Activated CD8-positive, alpha-beta T cell treated with anti-CD3 and anti-CD28 coated beads, Interleukin-2, amount 10 ng/mL, durations not matched to agents 7 days and 5 days (primary cell): ENCODE measurements at regions not wholly inside any gene's neighbourhood (a gene's known extent, or its start where the extent isn't known, plus 50 kb on each side); places are given as distances from the start of the nearest gene placed in this dataset.

Experiments used
- ATAC-seq: fragments of 150-1000 bp; cut with Tn5 transposase; one replicate; pipeline ENCODE4 v1.10.0; 2021; ENCODE audit warnings: moderate library complexity
- CTCF ChIA-PET: fragments of 350-600 bp; sonication (Branson Sonifier 250); formaldehyde crosslinking; loops from one replicate; lab custom pipeline; 2021; ENCODE audit warnings: antibody characterized with exemption; lab: Charles Lee
- POLR2A ChIA-PET: fragments of 350-600 bp; sonication (Branson Sonifier 250); formaldehyde crosslinking; loops from one replicate; lab custom pipeline; 2021; ENCODE audit warnings: antibody characterized with exemption; lab: Charles Lee
- DNase-seq: peaks from one replicate; pipeline ENCODE4 v3.0.0-alpha.2; 2020
- H3K27ac Mint-ChIP-seq: one replicate; pipeline ENCODE4 v1.8.0; 2021; ENCODE audit warnings: mild to moderate bottlenecking, mixed read lengths
- H3K27me3 Mint-ChIP-seq: one replicate; pipeline ENCODE4 v1.8.0; 2021; ENCODE audit warnings: low read depth, mixed read lengths
- H3K36me3 Mint-ChIP-seq: one replicate; pipeline ENCODE4 v1.8.0; 2021; ENCODE audit warnings: low read depth, mixed read lengths
- H3K4me1 Mint-ChIP-seq: one replicate; pipeline ENCODE4 v1.8.0; 2021; ENCODE audit warnings: low read depth, mixed read lengths
- H3K4me3 Mint-ChIP-seq: one replicate; pipeline ENCODE4 v1.8.0; 2021; ENCODE audit warnings: mild to moderate bottlenecking, mixed read lengths
- H3K9me3 Mint-ChIP-seq: one replicate; pipeline ENCODE4 v1.8.0; 2022; ENCODE audit warnings: mixed read lengths; ENCODE audit not compliant: insufficient read depth

- H3K36me3 Mint-ChIP-seq = no peaks in the 10 kb centered on the region
- ATAC-seq = no peak
- ChIA-PET CTCF (no interaction called here), POLR2A (no interaction called here)
- H3K27ac Mint-ChIP-seq = no peak overlapping the region
- DNase-seq = no peak
- H3K9me3 Mint-ChIP-seq = peaks cover 4% of the 10 kb centered on the region
- H3K4me3 Mint-ChIP-seq = no peak overlapping the region
- no peaks in the 10 kb centered on the region for H3K27me3 Mint-ChIP-seq
- no peaks in the 10 kb centered on the region for H3K4me1 Mint-ChIP-seq
These were observed 54.6 kb upstream of the GABRA6 start for GRCh38 chr5:161630948-161631347.

- Mint-ChIP-seq H3K4me1 (no peaks in the 10 kb centered on the region), H3K27me3 (no peaks in the 10 kb centered on the region), H3K27ac (no peak overlapping the region), H3K36me3 (no peaks in the 10 kb centered on the region), H3K4me3 (no peak overlapping the region), H3K9me3 (no peaks in the 10 kb centered on the region)
- CTCF ChIA-PET = no interaction called here
- POLR2A ChIA-PET = no interaction called here
- no peak for DNase-seq
- ATAC-seq = no peak
These were observed 59.8 kb upstream of the GABRA6 start for GRCh38 chr5:161625673-161626072.

- POLR2A ChIA-PET = no interaction called here
- DNase-seq (no peak), ATAC-seq (no peak)
These were observed 67.8 kb upstream of the GABRB2 start for GRCh38 chr5:161614342-161614741.

GRCh38 chr5:161602736-161603135 lies 56.2 kb upstream of the GABRB2 start:
- Mint-ChIP-seq H3K9me3 (peaks cover 4% of the 10 kb centered on the region), H3K4me1 (no peaks in the 10 kb centered on the region), H3K4me3 (no peak overlapping the region), H3K27ac (no peak overlapping the region), H3K27me3 (no peaks in the 10 kb centered on the region), H3K36me3 (no peaks in the 10 kb centered on the region)
- CTCF ChIA-PET = no interaction called here
- DNase-seq = no peak
- ATAC-seq = no peak
- POLR2A ChIA-PET = no interaction called here

More at GRCh38 chr5:161614342-161614741, 67.8 kb upstream of the GABRB2 start:
- Mint-ChIP-seq H3K4me3 (no peak overlapping the region), H3K4me1 (no peaks in the 10 kb centered on the region), H3K36me3 (no peaks in the 10 kb centered on the region), H3K27ac (no peak overlapping the region), H3K27me3 (no peaks in the 10 kb centered on the region), H3K9me3 (no peaks in the 10 kb centered on the region)
- CTCF ChIA-PET = no interaction called here

- H3K27me3 Mint-ChIP-seq = no peaks in the 10 kb centered on the region
- H3K27ac Mint-ChIP-seq = no peak overlapping the region
- POLR2A ChIA-PET = interaction anchor here (0.6 kb wide), 1 partner anchor 1352 kb away, joined by 3 read pairs; no protein-coding TSS in a partner anchor
- CTCF ChIA-PET = no interaction called here
- H3K9me3 Mint-ChIP-seq = peaks cover 4% of the 10 kb centered on the region
- ATAC-seq (no peak), DNase-seq (no peak)
- H3K36me3 Mint-ChIP-seq = no peaks in the 10 kb centered on the region
- H3K4me1 Mint-ChIP-seq = no peaks in the 10 kb centered on the region
- no peak overlapping the region for H3K4me3 Mint-ChIP-seq
These were observed 53.6 kb upstream of the GABRB2 start for GRCh38 chr5:161600156-161600555.

GRCh38 chr5:161598686-161599085 lies 52.2 kb upstream of the GABRB2 start:
- H3K4me3 Mint-ChIP-seq = no peak overlapping the region
- CTCF ChIA-PET = no interaction called here

More at GRCh38 chr5:161598686-161599085, 52.2 kb upstream of the GABRB2 start:
- Mint-ChIP-seq H3K27ac (no peak overlapping the region), H3K9me3 (peaks cover 8% of the 10 kb centered on the region), H3K4me1 (no peaks in the 10 kb centered on the region), H3K27me3 (no peaks in the 10 kb centered on the region), H3K36me3 (no peaks in the 10 kb centered on the region)
- ATAC-seq = no peak
- DNase-seq = no peak
- POLR2A ChIA-PET = no interaction called here
